ENCODE measurements at regions not wholly inside any gene's neighbourhood (a gene's known extent, or its start where the extent isn't known, plus 50 kb on each side); places are given as distances from the start of the nearest gene placed in this dataset.

DNA sequence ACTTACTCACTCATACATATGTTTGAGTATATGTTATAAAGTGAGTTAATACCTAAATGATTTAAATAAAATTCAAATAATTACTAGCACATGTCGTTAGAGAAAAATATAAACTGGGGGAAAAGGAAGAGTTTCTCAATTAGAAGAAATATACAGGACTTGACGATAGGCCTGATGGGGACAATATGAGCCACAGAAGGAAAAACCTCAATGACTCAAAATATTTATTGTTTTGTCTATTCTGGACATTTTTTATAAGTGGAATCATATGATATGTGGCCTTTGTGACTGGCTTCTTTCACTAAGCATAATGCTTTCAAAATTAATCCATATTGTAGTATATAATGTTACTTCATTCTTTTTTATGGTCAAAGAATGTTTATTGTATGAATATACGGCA lies 339.2 kb upstream of the PMFBP1 start:
- Histone ChIP-seq H3K27ac (ENCODE audit: insufficient read depth, low read length) (no peak overlapping the region), H3K9ac (ENCODE audit: insufficient read depth, low read length) (no peak overlapping the region), H2AFZ (ENCODE audit: low read length) (no peak overlapping the region), H3K4me2 (ENCODE audit: extremely low read depth, insufficient read depth, low read length) (no peak overlapping the region), H4K20me1 (ENCODE audit: control insufficient read depth, extremely low read depth, insufficient read depth, low read length) (no peaks in the 10 kb centered on the region), H3K4me1 (ENCODE audit: control insufficient read depth, extremely low read depth, insufficient read depth, low read length) (no peaks in the 10 kb centered on the region), H3K79me2 (ENCODE audit: control insufficient read depth, insufficient read depth, low read length) (no peaks in the 10 kb centered on the region), H3K9me3 (ENCODE audit: control insufficient read depth, insufficient read depth, low read depth, low read length) (no peaks in the 10 kb centered on the region), H3K27me3 (ENCODE audit: control insufficient read depth, insufficient read depth, low read length) (no peaks in the 10 kb centered on the region), H3K36me3 (ENCODE audit: control insufficient read depth, insufficient read depth, low read length) (no peaks in the 10 kb centered on the region), H3K4me3 (replicated peaks in 1 of 4; ENCODE audit: control extremely low read depth in 1 of 4, insufficient read depth in 1 of 4, low read depth in 3 of 4, low read length in 4 of 4) (no peak overlapping the region)
- no peak for DNase-seq (ENCODE audit: low read depth in 2 of 2)
- TF ChIP-seq, protein P1, sequence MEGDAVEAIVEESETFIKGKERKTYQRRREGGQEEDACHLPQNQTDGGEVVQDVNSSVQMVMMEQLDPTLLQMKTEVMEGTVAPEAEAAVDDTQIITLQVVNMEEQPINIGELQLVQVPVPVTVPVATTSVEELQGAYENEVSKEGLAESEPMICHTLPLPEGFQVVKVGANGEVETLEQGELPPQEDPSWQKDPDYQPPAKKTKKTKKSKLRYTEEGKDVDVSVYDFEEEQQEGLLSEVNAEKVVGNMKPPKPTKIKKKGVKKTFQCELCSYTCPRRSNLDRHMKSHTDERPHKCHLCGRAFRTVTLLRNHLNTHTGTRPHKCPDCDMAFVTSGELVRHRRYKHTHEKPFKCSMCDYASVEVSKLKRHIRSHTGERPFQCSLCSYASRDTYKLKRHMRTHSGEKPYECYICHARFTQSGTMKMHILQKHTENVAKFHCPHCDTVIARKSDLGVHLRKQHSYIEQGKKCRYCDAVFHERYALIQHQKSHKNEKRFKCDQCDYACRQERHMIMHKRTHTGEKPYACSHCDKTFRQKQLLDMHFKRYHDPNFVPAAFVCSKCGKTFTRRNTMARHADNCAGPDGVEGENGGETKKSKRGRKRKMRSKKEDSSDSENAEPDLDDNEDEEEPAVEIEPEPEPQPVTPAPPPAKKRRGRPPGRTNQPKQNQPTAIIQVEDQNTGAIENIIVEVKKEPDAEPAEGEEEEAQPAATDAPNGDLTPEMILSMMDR (conservative IDR thresholded peaks at IDR 0.05 in 1 of 2, IDR thresholded peaks at IDR 0.05 in 1 of 2; ENCODE audit: low read depth in 1 of 2, low read length in 2 of 2), result no peak
- no peak for TF ChIP-seq EZH2 (IDR thresholded peaks at IDR 0.05; ENCODE audit: low read length, missing control alignments)

DNA sequence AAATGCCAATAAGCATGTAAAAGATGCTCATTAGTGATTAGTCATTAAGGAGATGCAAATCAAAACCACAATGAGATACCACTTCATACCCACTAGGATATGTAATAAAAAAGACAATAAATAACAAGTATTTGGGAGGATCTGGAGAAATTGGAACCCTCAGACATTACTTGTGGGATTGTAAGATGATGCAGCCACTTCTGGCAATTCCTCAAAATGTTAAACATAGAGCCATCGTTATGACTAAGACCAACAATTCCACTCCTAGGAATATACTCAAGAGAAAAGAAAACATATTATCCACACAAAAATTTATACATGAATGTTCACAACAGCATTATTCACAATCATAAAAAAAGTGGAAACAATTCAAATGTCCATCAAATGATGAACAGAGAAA lies 336.2 kb upstream of the PMFBP1 start:
- Histone ChIP-seq H3K4me3 (replicated peaks in 1 of 4; ENCODE audit: control extremely low read depth in 1 of 4, insufficient read depth in 1 of 4, low read depth in 3 of 4, low read length in 4 of 4) (no peak overlapping the region), H3K9ac (ENCODE audit: insufficient read depth, low read length) (no peak overlapping the region), H3K79me2 (ENCODE audit: control insufficient read depth, insufficient read depth, low read length) (no peaks in the 10 kb centered on the region), H4K20me1 (ENCODE audit: control insufficient read depth, extremely low read depth, insufficient read depth, low read length) (no peaks in the 10 kb centered on the region), H3K4me1 (ENCODE audit: control insufficient read depth, extremely low read depth, insufficient read depth, low read length) (no peaks in the 10 kb centered on the region), H3K9me3 (ENCODE audit: control insufficient read depth, insufficient read depth, low read depth, low read length) (no peaks in the 10 kb centered on the region), H3K4me2 (ENCODE audit: extremely low read depth, insufficient read depth, low read length) (no peak overlapping the region), H3K27ac (ENCODE audit: insufficient read depth, low read length) (no peak overlapping the region), H3K36me3 (ENCODE audit: control insufficient read depth, insufficient read depth, low read length) (no peaks in the 10 kb centered on the region), H3K27me3 (ENCODE audit: control insufficient read depth, insufficient read depth, low read length) (no peaks in the 10 kb centered on the region), H2AFZ (ENCODE audit: low read length) (no peak overlapping the region)
- no peak for TF ChIP-seq EZH2 (IDR thresholded peaks at IDR 0.05; ENCODE audit: low read length, missing control alignments)
- TF ChIP-seq, protein P1 (conservative IDR thresholded peaks at IDR 0.05 in 1 of 2, IDR thresholded peaks at IDR 0.05 in 1 of 2; ENCODE audit: low read depth in 1 of 2, low read length in 2 of 2), result no peak
- peak; percentile 28 to 64 for DNase-seq (ENCODE audit: low read depth in 2 of 2)

DNA sequence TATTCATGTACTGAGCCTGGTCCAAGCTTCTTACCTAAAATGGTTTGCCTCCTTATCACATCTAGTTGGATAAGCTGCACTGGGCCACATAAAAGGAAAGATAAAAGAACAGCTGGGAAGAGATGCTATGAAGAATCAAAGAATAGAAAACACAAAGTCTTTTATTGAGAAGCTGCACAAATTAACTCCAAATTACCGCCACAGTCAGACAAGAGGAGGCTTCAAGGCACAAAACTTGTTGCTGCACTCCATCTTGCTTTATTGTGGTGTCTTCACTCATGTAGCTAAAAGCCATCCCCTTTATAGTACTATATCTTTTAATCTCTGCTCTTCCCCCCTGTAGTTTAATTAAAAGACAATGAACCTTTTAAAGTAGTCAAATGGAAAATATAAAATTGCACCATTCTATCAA lies 330.6 kb upstream of the PMFBP1 start:
- H4K20me1 ChIP-seq (ENCODE audit: control insufficient read depth, extremely low read depth, insufficient read depth, low read length), result no peaks in the 10 kb centered on the region
- H3K4me1 ChIP-seq (ENCODE audit: control insufficient read depth, extremely low read depth, insufficient read depth, low read length), result no peaks in the 10 kb centered on the region
- no peaks in the 10 kb centered on the region for H3K9me3 ChIP-seq (ENCODE audit: control insufficient read depth, insufficient read depth, low read depth, low read length)
- no peak overlapping the region for H3K4me3 ChIP-seq (replicated peaks in 1 of 4; ENCODE audit: control extremely low read depth in 1 of 4, insufficient read depth in 1 of 4, low read depth in 3 of 4, low read length in 4 of 4)
- H3K79me2 ChIP-seq (ENCODE audit: control insufficient read depth, insufficient read depth, low read length), result no peaks in the 10 kb centered on the region
- H3K27me3 ChIP-seq (ENCODE audit: control insufficient read depth, insufficient read depth, low read length), result no peaks in the 10 kb centered on the region
- no peak for TF ChIP-seq EZH2 (IDR thresholded peaks at IDR 0.05; ENCODE audit: low read length, missing control alignments)
- TF ChIP-seq, protein P1 (conservative IDR thresholded peaks at IDR 0.05 in 1 of 2, IDR thresholded peaks at IDR 0.05 in 1 of 2; ENCODE audit: low read depth in 1 of 2, low read length in 2 of 2), result no peak
- no peak overlapping the region for H3K4me2 ChIP-seq (ENCODE audit: extremely low read depth, insufficient read depth, low read length)
- no peak for DNase-seq (ENCODE audit: low read depth in 2 of 2)
- H2AFZ ChIP-seq (ENCODE audit: low read length), result no peak overlapping the region
- no peak overlapping the region for H3K27ac ChIP-seq (ENCODE audit: insufficient read depth, low read length)
- H3K36me3 ChIP-seq (ENCODE audit: control insufficient read depth, insufficient read depth, low read length), result no peaks in the 10 kb centered on the region
- H3K9ac ChIP-seq (ENCODE audit: insufficient read depth, low read length), result no peak overlapping the region

Measured in fibroblast of lung (primary cell).